GM19324 (cell line): ENCODE measurements at regions not wholly inside any gene's neighbourhood (a gene's known extent, or its start where the extent isn't known, plus 50 kb on each side); places are given as distances from the start of the nearest gene placed in this dataset.

ENCODE experiments used
- ATAC-seq: cut with Tn5 transposase; IDR thresholded peaks from one replicate; pipeline ENCODE4 v1.9.1; 2021; ENCODE audit warnings: mild to moderate bottlenecking, moderate library complexity; ENCODE audit not compliant: unreplicated experiment, low FRiP score

- no peak for ATAC-seq
Measured at GRCh38 chr16:9241177-9241576, 149.7 kb downstream of the HAPSTR1 start.

GRCh38 chr16:9248162-9248561 lies 156.7 kb downstream of the HAPSTR1 start:
- ATAC-seq, result no peak

GRCh38 chr16:9249534-9249933 lies 158.1 kb downstream of the HAPSTR1 start:
- ATAC-seq, result no peak

- no peak for ATAC-seq
Measured at GRCh38 chr16:9251026-9251425, 159.6 kb downstream of the HAPSTR1 start.

GRCh38 chr16:9254863-9255262 lies 163.4 kb downstream of the HAPSTR1 start:
- no peak for ATAC-seq

GRCh38 chr16:9256196-9256595 lies 164.8 kb downstream of the HAPSTR1 start:
- ATAC-seq, result no peak

GRCh38 chr16:9257843-9258242 lies 166.4 kb downstream of the HAPSTR1 start:
- ATAC-seq, result no peak

- ATAC-seq, result peak; percentile 44
Measured at GRCh38 chr16:9258423-9259051, 167.1 kb downstream of the HAPSTR1 start.

- no peak for ATAC-seq
Measured at GRCh38 chr16:9259914-9260608, 168.6 kb downstream of the HAPSTR1 start.

GRCh38 chr16:9260666-9261065 lies 169.2 kb downstream of the HAPSTR1 start:
- no peak for ATAC-seq

GRCh38 chr16:9261376-9261775 lies 169.9 kb downstream of the HAPSTR1 start:
- ATAC-seq, result no peak

- ATAC-seq, result no peak
Measured at GRCh38 chr16:9262941-9263715, 171.7 kb downstream of the HAPSTR1 start.

- ATAC-seq, result no peak
Measured at GRCh38 chr16:9264067-9264466, 172.6 kb downstream of the HAPSTR1 start.

- no peak for ATAC-seq
Measured at GRCh38 chr16:9268446-9268845, 177.0 kb downstream of the HAPSTR1 start.

GRCh38 chr16:9270424-9270823 lies 179.0 kb downstream of the HAPSTR1 start:
- ATAC-seq, result no peak

- no peak for ATAC-seq
Measured at GRCh38 chr16:9270941-9271340, 179.5 kb downstream of the HAPSTR1 start.

GRCh38 chr16:9271841-9272240 lies 180.4 kb downstream of the HAPSTR1 start:
- ATAC-seq, result no peak

- no peak for ATAC-seq
Measured at GRCh38 chr16:9275377-9275776, 183.9 kb downstream of the HAPSTR1 start.

- no peak for ATAC-seq
Measured at GRCh38 chr16:9275816-9276354, 184.4 kb downstream of the HAPSTR1 start.

- no peak for ATAC-seq
Measured at GRCh38 chr16:9279291-9280068, 188.0 kb downstream of the HAPSTR1 start.

GRCh38 chr16:9280069-9280466 lies 188.6 kb downstream of the HAPSTR1 start:
- no peak for ATAC-seq
